Naive thymus-derived CD4-positive, alpha-beta T cell (primary cell): ENCODE measurements at regions not wholly inside any gene's neighbourhood (a gene's known extent, or its start where the extent isn't known, plus 50 kb on each side); places are given as distances from the start of the nearest gene placed in this dataset.
"Not testable (repeated sequence)": the region's sequence is repeated elsewhere in the genome, so short reads cannot be mapped to it uniquely, and the experiment has no call there.

Source experiments
- ATAC-seq: fragments of 150-1000 bp; cut with Tn5 transposase; 2 replicates; pipeline ENCODE4 v1.10.0; 2021; ENCODE audit warnings: mild to moderate bottlenecking, moderate library complexity
- CTCF ChIA-PET: fragments of 350-600 bp; sonication (Branson Sonifier 250); formaldehyde crosslinking; loops from one replicate; lab custom pipeline; 2021; ENCODE audit warnings: antibody characterized with exemption; lab: Charles Lee
- POLR2A ChIA-PET: fragments of 350-600 bp; sonication (Branson Sonifier 250); formaldehyde crosslinking; loops from one replicate; lab custom pipeline; 2021; ENCODE audit warnings: antibody characterized with exemption, inconsistent platforms; lab: Charles Lee
- DNase-seq, 9 donors: peaks; one replicate each; pipeline versions ENCODE4 v3.0.0 to v3.0.0-alpha.2; 2020 to 2022; ENCODE audit warnings: mixed read lengths in 1 of 9
- H3K27ac ChIP-seq: one replicate; pipeline ENCODE4 v1.7.0; 2013; ENCODE audit warnings: mild to moderate bottlenecking, low read depth, low read length, moderate library complexity
- H3K27me3 ChIP-seq, 2 donors: one replicate each; pipeline ENCODE4 v1.7.0; 2013; ENCODE audit warnings: low read length in 2 of 2, mild to moderate bottlenecking in 2 of 2, moderate library complexity in 2 of 2; ENCODE audit not compliant: control insufficient read depth in 2 of 2, insufficient read depth in 2 of 2
- H3K36me3 ChIP-seq, 3 experiments: 1 replicate in 2 of 3; 2 replicates in 1 of 3; pipeline ENCODE4 v1.7.0; 2013; ENCODE audit warnings: low read length in 3 of 3, mild to moderate bottlenecking in 3 of 3, moderate library complexity in 1 of 3; ENCODE audit not compliant: insufficient read depth in 3 of 3, control insufficient read depth in 2 of 3
- H3K4me1 ChIP-seq, 2 donors: one replicate each; pipeline ENCODE4 v1.7.0; 2013; ENCODE audit warnings: low read length in 2 of 2, mild to moderate bottlenecking in 2 of 2, moderate library complexity in 1 of 2; ENCODE audit not compliant: control insufficient read depth in 2 of 2, insufficient read depth in 2 of 2
- H3K4me3 ChIP-seq: 2 replicates; pipeline ENCODE4 v1.7.0; 2013; ENCODE audit warnings: mild to moderate bottlenecking, low read length
- H3K9me3 ChIP-seq, 3 experiments: 1 replicate in 2 of 3; 2 replicates in 1 of 3; pipeline ENCODE4 v1.7.0; 2013; ENCODE audit warnings: low read length in 3 of 3; ENCODE audit not compliant: control insufficient read depth in 2 of 3
- H3K27ac Mint-ChIP-seq, 9 donors: one replicate each; pipeline ENCODE4 v1.8.0; 2020 to 2022; ENCODE audit warnings: mixed read lengths in 9 of 9, mild to moderate bottlenecking in 8 of 9, moderate library complexity in 5 of 9, inconsistent platforms in 2 of 9
- H3K27me3 Mint-ChIP-seq, 5 donors: one replicate each; pipeline ENCODE4 v1.8.0; 2021 to 2022; ENCODE audit warnings: mixed read lengths in 5 of 5, mild to moderate bottlenecking in 1 of 5
- H3K36me3 Mint-ChIP-seq, 5 donors: one replicate each; pipeline ENCODE4 v1.8.0; 2020 to 2022; ENCODE audit warnings: mixed read lengths in 5 of 5, mild to moderate bottlenecking in 3 of 5, inconsistent platforms in 1 of 5
- H3K4me1 Mint-ChIP-seq, 7 donors: one replicate each; pipeline ENCODE4 v1.8.0; 2020 to 2022; ENCODE audit warnings: mixed read lengths in 7 of 7, mild to moderate bottlenecking in 3 of 7, inconsistent platforms in 1 of 7
- H3K4me3 Mint-ChIP-seq, 10 donors: one replicate each; pipeline ENCODE4 v1.8.0; 2020 to 2022; ENCODE audit warnings: mild to moderate bottlenecking in 10 of 10, mixed read lengths in 10 of 10, moderate library complexity in 6 of 10, inconsistent platforms in 2 of 10
- H3K9me3 Mint-ChIP-seq, 11 donors: one replicate each; pipeline ENCODE4 v1.8.0; 2020 to 2022; ENCODE audit warnings: mixed read lengths in 11 of 11, mild to moderate bottlenecking in 4 of 11, inconsistent platforms in 1 of 11, moderate library complexity in 1 of 11
- intact Hi-C, 2 donors: fragments of 100-400 bp; cut with micrococcal nuclease; formaldehyde crosslinking; loops; one replicate each; pipeline ENCODE4 v1.15.1; 2023

DNA sequence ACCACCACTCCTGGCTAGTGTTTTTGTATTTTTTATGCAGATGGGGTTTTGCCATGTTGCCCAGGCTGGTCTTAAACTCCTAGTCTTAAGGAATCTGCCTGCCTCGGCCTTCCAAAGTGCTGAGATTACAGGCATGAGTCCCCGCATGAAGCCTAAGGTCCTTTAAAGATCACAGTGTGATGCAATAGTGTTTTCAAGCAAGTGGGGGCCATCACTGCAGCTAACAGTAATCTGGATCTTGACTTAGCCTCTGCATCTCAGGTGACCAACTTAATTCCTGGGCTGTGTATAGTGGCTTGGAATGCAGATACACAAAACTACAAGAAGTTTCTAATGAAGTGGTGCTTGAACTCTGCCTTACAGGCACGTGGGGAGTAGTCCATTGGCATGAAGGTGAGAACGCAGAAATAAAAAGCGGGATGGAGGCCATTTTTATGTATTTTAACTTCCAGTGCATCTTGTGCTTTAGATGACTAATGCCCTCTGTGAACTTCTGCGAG is 334.4 kb upstream of the SPRED2 start:
- H3K4me3 Mint-ChIP-seq: no peak overlapping the region
- ATAC-seq (no peak), DNase-seq (no peak)
- Histone ChIP-seq H3K4me1 (no peaks in the 10 kb centered on the region), H3K27me3 (no peaks in the 10 kb centered on the region), H3K9me3 (no peaks in the 10 kb centered on the region), H3K4me3 (no peak overlapping the region), H3K27ac (no peak overlapping the region), H3K36me3 (no peaks in the 10 kb centered on the region)
- H3K4me1 Mint-ChIP-seq: no peaks in the 10 kb centered on the region
- intact Hi-C loops: no loop called here
- peaks cover 0 to 15% (median 2%) of the 10 kb centered on the region in 11 donors for H3K9me3 Mint-ChIP-seq
- H3K27me3 Mint-ChIP-seq: peaks cover 0 to 6% (median 3%) of the 10 kb centered on the region in 5 donors
- ChIA-PET POLR2A (no interaction called here), CTCF (no interaction called here)
- H3K27ac Mint-ChIP-seq: no peak overlapping the region
- H3K36me3 Mint-ChIP-seq: no peaks in the 10 kb centered on the region

DNA sequence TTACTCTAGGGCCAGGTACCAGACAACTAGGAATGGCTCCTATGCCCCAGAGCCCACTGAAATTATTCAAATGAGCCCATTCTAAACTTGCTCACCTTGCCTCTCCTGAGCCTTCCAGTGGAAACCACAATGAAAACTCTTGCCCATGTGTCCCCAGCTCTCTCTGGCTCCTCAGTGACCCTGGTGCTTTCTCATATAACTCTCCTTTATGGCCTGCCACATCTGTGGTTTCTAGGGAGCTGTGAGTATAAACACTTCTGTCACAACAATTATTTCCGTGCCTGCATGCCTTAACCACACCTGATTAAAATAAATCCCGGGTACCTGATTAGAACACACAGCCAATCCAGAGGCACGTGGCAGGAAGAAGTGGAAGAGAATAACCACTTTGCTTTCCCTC is 333.0 kb upstream of the SPRED2 start:
- H3K27me3 Mint-ChIP-seq: peaks cover 0 to 14% (median 6%) of the 10 kb centered on the region in 5 donors
- H3K4me1 ChIP-seq: no peaks in the 10 kb centered on the region
- peaks cover 0 to 15% (median 2%) of the 10 kb centered on the region in 11 donors for H3K9me3 Mint-ChIP-seq
- H3K27me3 ChIP-seq: no peaks in the 10 kb centered on the region
- ChIA-PET POLR2A (no interaction called here), CTCF (no interaction called here)
- H3K36me3 Mint-ChIP-seq: no peaks in the 10 kb centered on the region
- no peaks in the 10 kb centered on the region for H3K4me1 Mint-ChIP-seq
- H3K4me3 Mint-ChIP-seq: no peak overlapping the region
- ATAC-seq: no peak
- H3K4me3 ChIP-seq: no peak overlapping the region
- no peaks in the 10 kb centered on the region for H3K9me3 ChIP-seq
- no peaks in the 10 kb centered on the region for H3K36me3 ChIP-seq
- no peak for DNase-seq
- intact Hi-C loops: no loop called here
- no peak overlapping the region for H3K27ac ChIP-seq
- no peak overlapping the region for H3K27ac Mint-ChIP-seq

- Histone ChIP-seq H3K4me1 (no peaks in the 10 kb centered on the region), H3K36me3 (no peaks in the 10 kb centered on the region), H3K27ac (no peak overlapping the region), H3K27me3 (no peaks in the 10 kb centered on the region), H3K9me3 (peaks cover 0 to under 1% (median 0%) of the 10 kb centered on the region in 3 experiments), H3K4me3 (no peak overlapping the region)
- DNase-seq (no peak), ATAC-seq (no peak)
- peaks cover 0 to 24% (median 7%) of the 10 kb centered on the region in 5 donors for H3K27me3 Mint-ChIP-seq
- no peak overlapping the region for H3K4me3 Mint-ChIP-seq
- peaks cover 2 to 15% (median 9%) of the 10 kb centered on the region in 11 donors for H3K9me3 Mint-ChIP-seq
- peaks cover 0 to 8% (median 0%) of the 10 kb centered on the region in 5 donors for H3K36me3 Mint-ChIP-seq
- POLR2A ChIA-PET: no interaction called here
- intact Hi-C loops: no loop called here
- no peaks in the 10 kb centered on the region for H3K4me1 Mint-ChIP-seq
- CTCF ChIA-PET: no interaction called here
- no peak overlapping the region for H3K27ac Mint-ChIP-seq
These were observed 329.7 kb upstream of the SPRED2 start for GRCh38 chr2:65762068-65762467.

DNA sequence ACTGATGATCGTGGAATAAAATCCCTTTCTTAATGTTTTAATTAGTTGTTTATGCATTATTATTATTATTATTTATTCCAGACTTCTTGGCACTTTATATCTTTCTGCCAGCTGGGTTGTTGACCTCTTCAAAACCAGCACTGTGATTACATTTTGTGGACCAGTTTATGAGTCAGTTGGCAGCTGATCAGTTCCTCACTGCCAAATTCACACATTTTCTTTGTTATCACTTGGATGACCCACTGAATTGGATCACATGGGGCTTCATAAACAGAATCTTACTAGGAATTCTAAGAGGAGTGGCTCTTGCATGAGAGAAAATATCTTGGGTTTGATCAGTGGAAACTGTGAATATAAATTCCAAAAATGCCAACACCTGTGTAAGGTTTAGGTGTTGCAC is 321.8 kb upstream of the SPRED2 start:
- Mint-ChIP-seq H3K36me3 (peaks cover 0 to 10% (median 0%) of the 10 kb centered on the region in 5 donors), H3K27me3 (peaks cover 0 to 4% (median 0%) of the 10 kb centered on the region in 5 donors), H3K9me3 (peaks cover 4 to 26% (median 13%) of the 10 kb centered on the region in 11 donors), H3K4me3 (no peak overlapping the region), H3K4me1 (no peaks in the 10 kb centered on the region), H3K27ac (no peak overlapping the region)
- Histone ChIP-seq H3K27me3 (no peaks in the 10 kb centered on the region), H3K4me3 (no peak overlapping the region), H3K9me3 (peaks cover 0 to 8% (median 0%) of the 10 kb centered on the region in 3 experiments), H3K36me3 (no peaks in the 10 kb centered on the region), H3K27ac (no peak overlapping the region), H3K4me1 (no peaks in the 10 kb centered on the region)
- no peak for DNase-seq
- intact Hi-C loops: no loop called here
- no peak for ATAC-seq
- ChIA-PET POLR2A (no interaction called here), CTCF (no interaction called here)

- ATAC-seq (no peak), DNase-seq (no peak)
- POLR2A ChIA-PET: no interaction called here
- intact Hi-C loops: no loop called here
- CTCF ChIA-PET: no interaction called here
- no peaks in the 10 kb centered on the region for H3K27me3 ChIP-seq
- Mint-ChIP-seq H3K9me3 (peaks cover 0 to 14% (median 5%) of the 10 kb centered on the region in 11 donors), H3K27ac (no peak overlapping the region), H3K4me1 (no peaks in the 10 kb centered on the region), H3K36me3 (no peaks in the 10 kb centered on the region), H3K4me3 (no peak overlapping the region), H3K27me3 (peaks cover 0 to 4% (median 0%) of the 10 kb centered on the region in 5 donors)
- no peak overlapping the region for H3K27ac ChIP-seq
- no peak overlapping the region for H3K4me3 ChIP-seq
- no peaks in the 10 kb centered on the region for H3K4me1 ChIP-seq
- H3K9me3 ChIP-seq: peaks cover 0 to under 1% (median 0%) of the 10 kb centered on the region in 3 experiments
- no peaks in the 10 kb centered on the region for H3K36me3 ChIP-seq
These were observed 319.0 kb upstream of the SPRED2 start for GRCh38 chr2:65751408-65751807.

- H3K36me3 Mint-ChIP-seq: no peaks in the 10 kb centered on the region
- POLR2A ChIA-PET: no interaction called here
- no peaks in the 10 kb centered on the region for H3K9me3 ChIP-seq
- peaks cover 0 to 5% (median 2%) of the 10 kb centered on the region in 11 donors for H3K9me3 Mint-ChIP-seq
- H3K27me3 Mint-ChIP-seq: peaks cover 0 to 9% (median 3%) of the 10 kb centered on the region in 5 donors
- CTCF ChIA-PET: no interaction called here
- H3K27ac Mint-ChIP-seq: no peak overlapping the region
- no peak for ATAC-seq
- intact Hi-C loops: no loop called here
- no peak for DNase-seq
- H3K36me3 ChIP-seq: no peaks in the 10 kb centered on the region
- no peak overlapping the region for H3K4me3 ChIP-seq
- no peak overlapping the region for H3K4me3 Mint-ChIP-seq
- H3K27me3 ChIP-seq: no peaks in the 10 kb centered on the region
- no peaks in the 10 kb centered on the region for H3K4me1 Mint-ChIP-seq
- H3K27ac ChIP-seq: no peak overlapping the region
- H3K4me1 ChIP-seq: no peaks in the 10 kb centered on the region
These were observed 317.1 kb upstream of the SPRED2 start for GRCh38 chr2:65749545-65749944.

DNA sequence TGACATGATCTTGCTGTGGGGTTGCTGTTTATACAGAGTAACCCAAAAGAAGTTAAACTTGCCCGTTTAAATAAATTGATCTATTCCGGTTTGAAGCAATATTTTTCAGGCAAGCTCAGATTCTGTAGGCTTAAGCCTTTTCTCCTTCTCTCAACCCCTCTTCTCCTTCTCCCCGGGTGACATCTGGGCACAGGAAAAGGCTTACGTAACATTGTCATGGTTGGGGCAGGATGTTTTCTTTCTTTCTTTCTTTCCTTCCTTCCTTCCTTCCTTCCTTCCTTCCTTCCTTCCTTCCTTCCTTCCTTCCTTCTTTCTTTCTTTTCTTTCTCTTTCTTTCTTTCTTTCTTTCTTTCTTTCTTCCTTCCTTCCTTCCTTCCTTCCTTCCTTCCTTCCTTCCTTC is 315.5 kb upstream of the SPRED2 start:
- POLR2A ChIA-PET: not testable (repeated sequence)

More for the DNA sequence above, 315.5 kb upstream of the SPRED2 start:
- H3K4me3 Mint-ChIP-seq, H3K4me1 ChIP-seq, H3K27ac ChIP-seq, intact Hi-C loops, H3K4me1 Mint-ChIP-seq, H3K36me3 ChIP-seq, ATAC-seq, H3K9me3 Mint-ChIP-seq, H3K36me3 Mint-ChIP-seq, CTCF ChIA-PET, H3K27me3 ChIP-seq, H3K27ac Mint-ChIP-seq, DNase-seq, H3K9me3 ChIP-seq, H3K4me3 ChIP-seq: not testable (repeated sequence)
- peaks cover 0 to 13% (median 3%) of the 10 kb centered on the region in 5 donors for H3K27me3 Mint-ChIP-seq
